GM13977 (cell line): ENCODE measurements at regions not wholly inside any gene's neighbourhood (a gene's known extent, or its start where the extent isn't known, plus 50 kb on each side); places are given as distances from the start of the nearest gene placed in this dataset.

ENCODE experiments used
- DNase-seq: peaks from one replicate; pipeline ENCODE4 v3.0.0; 2012; ENCODE audit warnings: low spot score
- in situ Hi-C: fragments of 300-500 bp; cut with MboI; formaldehyde crosslinking; loops from one replicate; pipeline ENCODE4 v1.12.0; 2022; ENCODE audit warnings: low sequenced_read_pairs, low pct_unique_long_range_greater_than_20kb, mixed read lengths, inconsistent platforms; ENCODE audit not compliant: unreplicated experiment
- TF ChIP-seq, protein P1 (sequence below): IDR thresholded peaks from 2 replicates; pipeline ENCODE4 v1.5.1; 2012; ENCODE audit warnings: mild to moderate bottlenecking, control low read depth; ENCODE audit not compliant: insufficient read depth; ENCODE audit errors: extremely low read depth, missing control alignments

DNA sequence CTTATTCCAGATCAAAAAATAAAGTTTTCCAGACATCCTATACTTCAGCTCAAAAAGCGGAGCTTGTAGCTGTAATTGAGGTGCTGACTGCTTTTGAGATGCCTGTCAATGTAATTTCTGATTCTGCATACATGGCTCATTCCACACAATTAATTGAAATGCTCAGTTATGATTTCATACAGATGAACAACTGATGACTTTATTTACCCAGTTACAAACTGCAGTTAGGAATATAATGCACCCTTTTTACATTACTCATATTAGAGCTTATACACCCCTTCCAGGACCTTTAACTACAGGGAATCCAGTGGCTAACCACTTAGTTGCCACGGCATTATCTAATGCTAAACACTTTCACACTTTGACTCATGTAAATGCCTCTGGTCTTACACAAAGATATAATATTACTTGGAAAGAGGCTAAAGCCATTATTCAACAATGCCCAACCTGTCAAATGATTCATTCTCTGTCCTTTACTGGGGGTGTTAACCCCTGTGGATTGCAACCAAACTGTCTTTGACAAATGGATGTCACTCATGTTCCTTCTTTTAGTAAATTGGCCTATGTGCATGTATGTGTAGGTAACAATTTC, 147.3 kb downstream of the ZNF33B start:
- no peak for DNase-seq
- TF ChIP-seq, protein P1, sequence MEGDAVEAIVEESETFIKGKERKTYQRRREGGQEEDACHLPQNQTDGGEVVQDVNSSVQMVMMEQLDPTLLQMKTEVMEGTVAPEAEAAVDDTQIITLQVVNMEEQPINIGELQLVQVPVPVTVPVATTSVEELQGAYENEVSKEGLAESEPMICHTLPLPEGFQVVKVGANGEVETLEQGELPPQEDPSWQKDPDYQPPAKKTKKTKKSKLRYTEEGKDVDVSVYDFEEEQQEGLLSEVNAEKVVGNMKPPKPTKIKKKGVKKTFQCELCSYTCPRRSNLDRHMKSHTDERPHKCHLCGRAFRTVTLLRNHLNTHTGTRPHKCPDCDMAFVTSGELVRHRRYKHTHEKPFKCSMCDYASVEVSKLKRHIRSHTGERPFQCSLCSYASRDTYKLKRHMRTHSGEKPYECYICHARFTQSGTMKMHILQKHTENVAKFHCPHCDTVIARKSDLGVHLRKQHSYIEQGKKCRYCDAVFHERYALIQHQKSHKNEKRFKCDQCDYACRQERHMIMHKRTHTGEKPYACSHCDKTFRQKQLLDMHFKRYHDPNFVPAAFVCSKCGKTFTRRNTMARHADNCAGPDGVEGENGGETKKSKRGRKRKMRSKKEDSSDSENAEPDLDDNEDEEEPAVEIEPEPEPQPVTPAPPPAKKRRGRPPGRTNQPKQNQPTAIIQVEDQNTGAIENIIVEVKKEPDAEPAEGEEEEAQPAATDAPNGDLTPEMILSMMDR = no peak
- in situ Hi-C loops = no loop called here

DNA sequence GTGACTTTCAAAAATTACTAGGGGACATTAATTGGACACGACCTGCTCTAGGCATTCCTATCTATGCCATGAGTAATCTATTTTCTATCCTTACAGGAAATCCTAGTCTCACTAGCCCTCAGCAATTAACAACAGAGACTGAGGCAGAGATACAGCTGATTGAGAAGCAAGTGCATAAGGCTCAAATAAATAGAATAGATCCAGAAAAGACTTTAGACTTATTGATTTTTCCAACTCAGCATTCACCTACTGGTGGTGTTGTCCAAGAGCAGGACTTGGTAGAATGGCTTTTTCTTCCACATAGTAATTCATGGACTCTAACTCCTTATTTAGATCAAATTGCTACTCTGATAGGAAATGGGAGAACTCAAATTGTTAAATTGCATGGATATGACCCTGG, 148.0 kb downstream of the ZNF33B start:
- in situ Hi-C loops = no loop called here
- no peak for DNase-seq
- TF ChIP-seq, protein P1 = no peak

DNA sequence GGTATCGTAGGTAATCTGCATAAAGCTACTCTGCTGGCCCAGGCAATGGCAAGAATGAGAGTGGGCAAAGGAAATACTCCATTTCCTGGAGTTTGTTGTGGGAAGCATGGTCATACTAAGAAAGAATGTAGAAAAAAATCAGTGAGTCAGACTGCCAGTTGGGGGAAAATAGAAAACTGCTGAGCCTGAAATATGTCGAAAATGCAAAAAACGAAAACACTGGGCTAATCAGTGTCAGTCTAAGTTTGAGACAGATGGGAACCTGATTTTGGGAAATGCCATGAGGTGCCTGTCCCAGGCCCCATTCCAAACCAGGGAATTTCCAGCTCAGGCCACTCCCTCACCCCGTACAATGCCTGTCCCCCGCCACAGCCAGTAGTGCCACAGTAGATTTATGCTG, 150.0 kb downstream of the ZNF33B start:
- TF ChIP-seq, protein P1 = no peak
- in situ Hi-C loops = no loop called here
- no peak for DNase-seq

DNA sequence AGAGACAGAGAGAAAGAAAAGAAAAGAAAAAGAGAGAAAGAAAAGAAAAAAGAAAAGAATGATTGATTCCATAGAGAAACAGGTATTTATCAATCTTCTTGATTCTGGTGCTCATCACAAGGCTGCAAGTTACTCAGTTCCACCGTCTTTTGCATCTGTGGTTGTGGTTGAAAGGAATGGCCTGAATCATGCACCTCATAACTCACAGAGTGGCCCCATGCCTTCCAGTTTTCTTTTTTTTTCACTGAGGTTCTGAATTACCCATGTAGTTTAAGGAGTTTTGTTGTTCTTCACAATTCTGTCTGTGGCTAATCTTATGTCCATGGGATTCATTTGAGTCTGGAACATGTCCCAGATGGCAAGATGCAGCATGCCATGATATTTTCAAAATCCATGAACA, 156.0 kb downstream of the ZNF33B start:
- in situ Hi-C loops = no loop called here
- TF ChIP-seq, protein P1 = no peak
- no peak for DNase-seq

DNA sequence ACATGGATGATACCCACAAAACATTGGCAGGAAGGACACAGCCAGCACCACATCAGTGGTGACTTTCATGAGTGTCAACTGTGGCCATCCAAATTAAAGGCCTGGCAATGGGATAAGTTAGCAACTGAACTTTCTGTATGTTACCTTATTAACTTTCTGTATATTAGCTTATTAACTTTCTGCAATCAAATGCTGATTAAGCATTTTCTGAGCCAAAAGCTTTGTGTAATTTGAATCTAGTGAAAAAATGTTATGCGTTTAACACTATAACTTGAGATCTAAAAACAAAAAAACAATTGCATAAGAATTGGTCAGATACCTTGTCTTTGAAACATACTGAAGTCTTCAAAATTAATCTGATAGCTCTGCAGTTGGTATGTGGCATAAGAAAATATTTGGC, 159.3 kb downstream of the ZNF33B start:
- TF ChIP-seq, protein P1 = no peak
- DNase-seq = no peak
- in situ Hi-C loops = no loop called here

DNA sequence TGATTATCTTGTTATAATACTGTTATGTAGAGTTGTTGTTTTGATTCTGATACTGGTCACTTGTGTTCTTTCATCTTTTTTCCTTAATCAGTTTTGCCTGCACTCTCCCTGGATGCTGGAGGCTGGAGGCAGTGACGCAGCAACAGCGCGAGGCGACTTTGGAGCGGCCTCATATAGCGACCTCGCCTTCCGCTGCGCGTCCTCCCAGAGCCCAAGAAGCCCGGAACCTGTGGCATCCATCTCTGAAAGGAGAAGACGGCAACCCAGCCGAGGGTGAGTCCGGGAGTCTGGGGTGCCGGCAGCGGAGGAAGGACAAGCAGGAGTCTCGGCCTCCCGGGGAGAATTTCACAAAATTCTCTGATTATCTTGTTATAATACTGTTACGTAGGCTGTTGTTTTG, 161.2 kb downstream of the ZNF33B start:
- DNase-seq = no peak
- in situ Hi-C loops = no loop called here

DNA sequence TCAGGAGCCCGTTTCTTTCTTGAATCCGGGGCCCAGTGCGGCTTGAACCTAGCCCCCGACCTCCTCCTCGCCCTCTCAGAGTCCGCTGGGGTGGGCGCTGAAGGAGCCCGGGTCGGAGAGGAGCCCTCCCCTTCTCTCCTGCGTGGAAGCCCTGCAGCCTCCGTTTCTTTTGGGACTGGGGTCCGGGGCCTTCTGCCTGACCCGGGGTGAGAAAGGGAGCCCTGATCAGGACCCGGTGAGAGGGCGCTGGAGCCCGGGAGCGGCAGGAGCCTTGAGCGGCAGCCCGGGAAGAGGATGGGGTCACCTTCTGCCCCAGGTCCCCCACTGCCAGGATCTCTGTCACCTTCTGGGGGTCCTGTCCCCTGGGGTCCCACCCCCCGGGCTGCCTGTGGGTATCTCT, 162.3 kb downstream of the ZNF33B start:
- TF ChIP-seq, protein P1 = no peak
- in situ Hi-C loops = no loop called here
- no peak for DNase-seq

More for the DNA sequence above, 161.2 kb downstream of the ZNF33B start:
- TF ChIP-seq, protein P1 = no peak
